Pancreas (tissue), 10 donors: ENCODE measurements at regions not wholly inside any gene's neighbourhood (a gene's known extent, or its start where the extent isn't known, plus 50 kb on each side); places are given as distances from the start of the nearest gene placed in this dataset.

Source experiments
- ATAC-seq, 4 donors: fragments of 200-7000 bp; cut with Tn5 transposase; one replicate each; pipeline versions ENCODE4 v1.8.0 to v1.9.1; 2020; ENCODE audit warnings: mild to moderate bottlenecking in 4 of 4, moderate library complexity in 4 of 4
- DNase-seq, 6 donors: peaks; one replicate each; pipeline ENCODE4 v3.0.0-alpha.2; 2020
- FAIRE-seq: peaks from 2 replicates; lab custom pipeline; 2012; peaks lifted over from hg19 to GRCh38; lab: Jason Lieb, UNC
- H3K27ac ChIP-seq, 4 donors: fragments of 200-600 bp; sonication (generic); 1 replicate in 3 of 4; 2 replicates in 1 of 4; pipeline versions ENCODE4 v1.5.0 to v1.8.0; 2020
- H3K27me3 ChIP-seq, 4 donors: fragments of 200-600 bp; one replicate each; pipeline ENCODE4 v1.8.0; 2021
- H3K36me3 ChIP-seq, 3 donors: fragments of 200-600 bp; sonication (generic) in 1 of 3; one replicate each; pipeline versions ENCODE4 v1.5.0 to v1.8.0; 2020 to 2021
- H3K4me1 ChIP-seq, 3 donors: fragments of 200-600 bp; one replicate each; pipeline ENCODE4 v1.8.0; 2021
- H3K4me3 ChIP-seq, 4 donors: fragments of 200-600 bp; sonication (generic) in 2 of 4; one replicate each; pipeline versions ENCODE4 v1.5.0 to v1.8.0; 2020 to 2021
- H3K9me3 ChIP-seq, 4 donors: fragments of 200-600 bp; one replicate each; pipeline ENCODE4 v1.8.0; 2021
- WGBS, 2 donors: extraction: QIAGEN DNeasy Blood & Tissue Kit; methylation state at CpG; one replicate each; pipeline ENCODE4 v1.1.7; 2013; 5-methylcytosine and 5-hydroxymethylcytosine counted together
- intact Hi-C, 3 donors: fragments of 100-400 bp; cut with DNase I; formaldehyde crosslinking; loops; one replicate each; pipeline versions ENCODE4 v1.11.1 to v1.14.2; 2022
- TF ChIP-seq, protein P1 (sequence below), 4 donors: fragments of 200-600 bp; sonication (generic) in 3 of 4; IDR thresholded peaks; one replicate each; pipeline versions ENCODE4 v1.5.0 to v1.8.0; 2021; ENCODE audit warnings: antibody characterized with exemption in 4 of 4
- donor health status: healthy with polysubstance abuse.
- donor health status: DM: no; HTN: no; CAD: no; lungs with moderate emphysema.
- donor health status: DM: no; HTN: no; CAD: no.
- donor health status: control.
- donor health status: control.
- donor health status: Bipolar disorder and iron deficiency.
- donor health status: DM: yes; HTN: yes; CAD: no.
- donor health status: DM: no; HTN: no; CAD: no.
- donor health status: DM: no; HTN: no; CAD: no.
- donor health status: DM: yes; HTN: yes; CAD: no.

GRCh38 chr11:96567176-96567575 is 177.4 kb downstream of the JRKL start:
- ATAC-seq, result peak in 1 of 4 donors; percentile 39

DNA sequence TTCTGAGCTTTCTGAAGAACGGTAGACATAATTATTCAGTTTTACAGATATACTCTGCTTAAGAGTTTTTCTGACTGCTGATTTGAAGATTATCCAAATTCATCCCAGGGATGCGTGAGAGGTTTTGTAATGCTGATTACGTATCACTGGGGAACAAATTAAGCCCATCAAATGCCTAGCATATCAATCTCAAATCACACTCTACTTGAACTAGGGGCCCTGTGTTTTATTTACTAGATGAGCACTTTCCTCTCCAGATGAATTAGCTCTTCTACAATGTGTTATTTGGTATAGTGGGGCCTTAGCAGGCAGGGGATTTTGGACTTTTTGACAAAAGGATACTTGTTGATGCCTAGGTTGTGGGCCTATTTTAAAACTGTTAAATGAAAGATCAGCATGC is 177.9 kb downstream of the JRKL start:
- Histone ChIP-seq H3K27me3 (no peaks in the 10 kb centered on the region), H3K9me3 (no peaks in the 10 kb centered on the region), H3K4me1 (no peaks in the 10 kb centered on the region), H3K36me3 (no peaks in the 10 kb centered on the region), H3K4me3 (no peak overlapping the region), H3K27ac (no peak overlapping the region)
- TF ChIP-seq, protein P1, sequence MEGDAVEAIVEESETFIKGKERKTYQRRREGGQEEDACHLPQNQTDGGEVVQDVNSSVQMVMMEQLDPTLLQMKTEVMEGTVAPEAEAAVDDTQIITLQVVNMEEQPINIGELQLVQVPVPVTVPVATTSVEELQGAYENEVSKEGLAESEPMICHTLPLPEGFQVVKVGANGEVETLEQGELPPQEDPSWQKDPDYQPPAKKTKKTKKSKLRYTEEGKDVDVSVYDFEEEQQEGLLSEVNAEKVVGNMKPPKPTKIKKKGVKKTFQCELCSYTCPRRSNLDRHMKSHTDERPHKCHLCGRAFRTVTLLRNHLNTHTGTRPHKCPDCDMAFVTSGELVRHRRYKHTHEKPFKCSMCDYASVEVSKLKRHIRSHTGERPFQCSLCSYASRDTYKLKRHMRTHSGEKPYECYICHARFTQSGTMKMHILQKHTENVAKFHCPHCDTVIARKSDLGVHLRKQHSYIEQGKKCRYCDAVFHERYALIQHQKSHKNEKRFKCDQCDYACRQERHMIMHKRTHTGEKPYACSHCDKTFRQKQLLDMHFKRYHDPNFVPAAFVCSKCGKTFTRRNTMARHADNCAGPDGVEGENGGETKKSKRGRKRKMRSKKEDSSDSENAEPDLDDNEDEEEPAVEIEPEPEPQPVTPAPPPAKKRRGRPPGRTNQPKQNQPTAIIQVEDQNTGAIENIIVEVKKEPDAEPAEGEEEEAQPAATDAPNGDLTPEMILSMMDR (IDR thresholded peaks at IDR 0.05), result no peak
- FAIRE-seq, result no peak
- no peak for DNase-seq
- WGBS, 2 donors, result 38 to 43% methylated on average over 3 of the region's 3 CpGs
- intact Hi-C loops, result no loop called here
- no peak for ATAC-seq

More at GRCh38 chr11:96567176-96567575, 177.4 kb downstream of the JRKL start:
- Histone ChIP-seq H3K27ac (no peak overlapping the region), H3K36me3 (no peaks in the 10 kb centered on the region), H3K4me3 (no peak overlapping the region), H3K27me3 (no peaks in the 10 kb centered on the region), H3K4me1 (no peaks in the 10 kb centered on the region), H3K9me3 (no peaks in the 10 kb centered on the region)
- no peak for FAIRE-seq
- intact Hi-C loops, result no loop called here
- TF ChIP-seq, protein P1 (IDR thresholded peaks at IDR 0.05), result no peak
- 53 to 59% methylated on average over 4 of the region's 4 CpGs for WGBS, 2 donors
- no peak for DNase-seq

DNA sequence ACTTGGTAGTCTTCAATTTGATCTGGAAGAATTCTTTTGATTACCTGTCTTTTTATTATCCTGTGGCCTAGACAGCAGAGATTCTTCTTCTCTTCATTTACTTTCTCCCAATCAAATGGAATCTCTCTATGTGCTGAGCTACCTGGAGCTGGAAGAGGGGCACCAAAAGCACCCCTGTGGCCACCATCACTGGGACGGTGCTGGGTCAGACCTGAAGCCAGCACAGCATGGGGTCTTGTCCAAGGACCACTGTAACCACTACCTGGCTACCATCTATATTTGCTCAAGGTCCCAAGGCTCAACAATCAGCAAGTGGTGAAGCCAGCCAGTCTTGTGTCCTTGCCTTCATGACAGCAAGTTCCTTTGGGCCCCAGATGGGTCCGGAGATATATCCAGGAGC is 186.6 kb downstream of the JRKL start:
- no peak overlapping the region for H3K4me3 ChIP-seq
- intact Hi-C loops, result no loop called here
- H3K36me3 ChIP-seq, result no peaks in the 10 kb centered on the region
- no peak for DNase-seq
- no peak overlapping the region for H3K27ac ChIP-seq
- no peak for ATAC-seq
- WGBS, 2 donors, result 70 to 80% methylated on average over 2 of the region's 2 CpGs
- H3K9me3 ChIP-seq, result no peaks in the 10 kb centered on the region
- no peak for FAIRE-seq
- H3K27me3 ChIP-seq, result peaks cover 0 to 2% (median 0%) of the 10 kb centered on the region in 4 donors
- TF ChIP-seq, protein P1 (IDR thresholded peaks at IDR 0.05), result no peak
- no peaks in the 10 kb centered on the region for H3K4me1 ChIP-seq

- H3K9me3 ChIP-seq, result no peaks in the 10 kb centered on the region
- DNase-seq (no peak), ATAC-seq (no peak), FAIRE-seq (no peak)
- TF ChIP-seq, protein P1 (IDR thresholded peaks at IDR 0.05), result no peak
- intact Hi-C loops, result no loop called here
- no peaks in the 10 kb centered on the region for H3K36me3 ChIP-seq
- no peaks in the 10 kb centered on the region for H3K4me1 ChIP-seq
- peaks cover 0 to 4% (median 0%) of the 10 kb centered on the region in 4 donors for H3K27me3 ChIP-seq
- no peak overlapping the region for H3K4me3 ChIP-seq
- H3K27ac ChIP-seq, result no peak overlapping the region
- WGBS, 2 donors, result 68 to 89% methylated on average over 1 of the region's 1 CpG
Measured at GRCh38 chr11:96578379-96578778, 188.6 kb downstream of the JRKL start.

DNA sequence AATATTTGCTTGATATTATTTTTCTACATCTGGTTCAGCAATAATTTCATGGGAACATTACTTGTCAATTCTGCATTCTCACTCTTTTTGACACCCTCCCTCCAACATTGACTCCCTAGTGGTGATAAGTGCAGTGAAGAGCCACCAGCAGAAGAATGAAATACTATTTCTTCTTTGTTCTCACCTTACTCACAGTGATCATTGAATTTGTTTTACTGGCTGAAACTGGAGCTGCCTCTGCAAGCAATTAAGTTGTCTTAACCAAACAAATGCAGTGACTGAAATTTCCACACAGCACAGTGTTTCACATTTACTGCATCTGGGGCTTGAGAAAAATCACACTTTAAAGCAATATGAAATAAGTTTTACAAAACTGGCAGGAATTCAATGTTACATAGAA is 189.8 kb downstream of the JRKL start:
- H3K27me3 ChIP-seq, result peaks cover 0 to 4% (median 0%) of the 10 kb centered on the region in 4 donors
- ATAC-seq (no peak), FAIRE-seq (no peak), DNase-seq (no peak)
- no peaks in the 10 kb centered on the region for H3K36me3 ChIP-seq
- no peak overlapping the region for H3K27ac ChIP-seq
- TF ChIP-seq, protein P1 (IDR thresholded peaks at IDR 0.05), result no peak
- H3K9me3 ChIP-seq, result no peaks in the 10 kb centered on the region
- H3K4me3 ChIP-seq, result no peak overlapping the region
- H3K4me1 ChIP-seq, result no peaks in the 10 kb centered on the region
- intact Hi-C loops, result no loop called here
